Neuronal stem cell (in vitro differentiated cells): ENCODE measurements at regions not wholly inside any gene's neighbourhood (a gene's known extent, or its start where the extent isn't known, plus 50 kb on each side); places are given as distances from the start of the nearest gene placed in this dataset.

Source experiments
- DNase-seq: peaks from one replicate; pipeline ENCODE4 v3.0.0-alpha.2; 2013; ENCODE audit warnings: low spot score
- H2AFZ ChIP-seq: one replicate; pipeline ENCODE4 v1.6.1; 2013; ENCODE audit warnings: mild to moderate bottlenecking, low read length, inconsistent platforms
- H2AK5ac ChIP-seq: 2 replicates; pipeline ENCODE4 v1.6.1; 2013; ENCODE audit warnings: low read depth, mild to moderate bottlenecking, inconsistent platforms, low read length, moderate library complexity, mixed read lengths
- H2BK120ac ChIP-seq: 2 replicates; pipeline ENCODE4 v1.6.1; 2013; ENCODE audit warnings: low read depth, mild to moderate bottlenecking, inconsistent platforms, low read length, moderate library complexity, mixed read lengths
- H2BK12ac ChIP-seq: one replicate; pipeline ENCODE4 v1.6.1; 2013; ENCODE audit warnings: low read length, inconsistent platforms
- H2BK15ac ChIP-seq: 2 replicates; pipeline ENCODE4 v1.6.1; 2013; ENCODE audit warnings: mild to moderate bottlenecking, low read length, inconsistent platforms, mixed read lengths
- H2BK5ac ChIP-seq: one replicate; pipeline ENCODE4 v1.6.1; 2013; ENCODE audit warnings: inconsistent platforms, mild to moderate bottlenecking, low read length, moderate library complexity
- H3K14ac ChIP-seq: one replicate; pipeline ENCODE4 v1.6.1; 2013; ENCODE audit warnings: low read length, inconsistent platforms
- H3K18ac ChIP-seq: 2 replicates; pipeline ENCODE4 v1.6.1; 2013; ENCODE audit warnings: low read length, inconsistent platforms
- H3K23ac ChIP-seq: 2 replicates; pipeline ENCODE4 v1.6.1; 2013; ENCODE audit warnings: low read depth, mild to moderate bottlenecking, mixed read lengths, low read length, inconsistent platforms; ENCODE audit not compliant: poor library complexity
- H3K27ac ChIP-seq: replicated peaks from 3 replicates; pipeline ENCODE4 v1.5.1; 2013; ENCODE audit warnings: low read length, inconsistent platforms
- H3K27me3 ChIP-seq, 3 experiments: 2 replicates each; pipeline ENCODE4 v1.6.1; 2013; ENCODE audit warnings: low read length in 3 of 3, mild to moderate bottlenecking in 2 of 3, inconsistent platforms in 1 of 3, low read depth in 1 of 3, mixed read lengths in 1 of 3, moderate library complexity in 1 of 3; ENCODE audit not compliant: control insufficient read depth in 3 of 3, insufficient read depth in 3 of 3
- H3K36me3 ChIP-seq, 2 donors: replicated peaks in 1 of 2; 2 replicates each; pipeline ENCODE4 v1.6.1; 2013; ENCODE audit warnings: low read length in 2 of 2; ENCODE audit not compliant: control insufficient read depth in 2 of 2, insufficient read depth in 2 of 2
- H3K4ac ChIP-seq: 2 replicates; pipeline ENCODE4 v1.6.1; 2013; ENCODE audit warnings: inconsistent platforms, mild to moderate bottlenecking, low read length, moderate library complexity
- H3K4me1 ChIP-seq, 2 donors: 1 replicate in 1 of 2; 2 replicates in 1 of 2; pipeline ENCODE4 v1.6.1; 2013; ENCODE audit warnings: low read length in 2 of 2, low read depth in 1 of 2; ENCODE audit not compliant: control insufficient read depth in 2 of 2, insufficient read depth in 1 of 2
- H3K4me2 ChIP-seq: one replicate; pipeline ENCODE4 v1.6.1; 2013; ENCODE audit warnings: mild to moderate bottlenecking, low read length, inconsistent platforms; ENCODE audit not compliant: insufficient read depth, poor library complexity, severe bottlenecking
- H3K4me3 ChIP-seq, 2 donors: 2 replicates each; pipeline ENCODE4 v1.5.1; 2013; ENCODE audit warnings: low read length in 2 of 2, mild to moderate bottlenecking in 2 of 2, inconsistent platforms in 1 of 2, moderate library complexity in 1 of 2
- H3K79me1 ChIP-seq: one replicate; pipeline ENCODE4 v1.6.1; 2013; ENCODE audit warnings: low read depth, mild to moderate bottlenecking, inconsistent platforms, low read length, moderate library complexity
- H3K9ac ChIP-seq: one replicate; pipeline ENCODE4 v1.6.1; 2013; ENCODE audit warnings: mild to moderate bottlenecking, low read depth, low read length, inconsistent platforms; ENCODE audit not compliant: poor library complexity
- H3K9me3 ChIP-seq, 2 donors: replicated peaks in 1 of 2; 2 replicates each; pipeline versions ENCODE3 to v1.6.1; 2013; ENCODE audit warnings: low read length in 2 of 2, mild to moderate bottlenecking in 2 of 2, inconsistent platforms in 1 of 2, low read depth in 1 of 2, mixed read lengths in 1 of 2, moderate library complexity in 1 of 2; ENCODE audit not compliant: control insufficient read depth in 2 of 2, insufficient read depth in 1 of 2
- H4K8ac ChIP-seq: one replicate; pipeline ENCODE4 v1.6.1; 2013; ENCODE audit warnings: low read depth, mild to moderate bottlenecking, inconsistent platforms, low read length, moderate library complexity
- H4K91ac ChIP-seq: one replicate; pipeline ENCODE4 v1.6.1; 2013; ENCODE audit warnings: low read length, low read depth, mild to moderate bottlenecking, inconsistent platforms; ENCODE audit not compliant: poor library complexity
- WGBS, 2 donors: extraction: QIAGEN DNeasy Blood & Tissue Kit; methylation state at CpG; one replicate each; pipeline ENCODE4 v1.1.7; 2013; ENCODE audit warnings: missing lambda C conversion rate in 2 of 2, mixed read lengths in 1 of 2; ENCODE audit not compliant: insufficient read length in 2 of 2, insufficient replicate concordance in 1 of 2; ENCODE audit errors: extremely low coverage in 2 of 2; 5-methylcytosine and 5-hydroxymethylcytosine counted together

GRCh38 chr20:51873652-51874051, 71.3 kb upstream of the SALL4 start:
- Histone ChIP-seq H3K27me3 (no peaks in the 10 kb centered on the region), H2BK15ac (no peak overlapping the region), H2BK12ac (no peak overlapping the region), H3K27ac (no peak overlapping the region), H4K8ac (no peak overlapping the region), H3K4me2 (no peak overlapping the region), H3K23ac (no peak overlapping the region), H3K9me3 (no peaks in the 10 kb centered on the region), H4K91ac (no peak overlapping the region), H2AK5ac (no peak overlapping the region), H3K79me1 (no peaks in the 10 kb centered on the region), H2BK5ac (no peak overlapping the region), H2AFZ (no peak overlapping the region), H2BK120ac (no peak overlapping the region), H3K4me1 (peaks cover 0 to 3% of the 10 kb centered on the region in 2 donors), H3K36me3 (no peaks in the 10 kb centered on the region), H3K18ac (no peak overlapping the region), H3K14ac (no peak overlapping the region), H3K4me3 (no peak overlapping the region), H3K4ac (no peak overlapping the region), H3K9ac (no peak overlapping the region)
- WGBS, 2 donors, result no CpG with 5 or more reads among the region's 4 CpGs
- DNase-seq, result no peak

GRCh38 chr20:51871943-51872342, 69.6 kb upstream of the SALL4 start:
- no peaks in the 10 kb centered on the region for H3K79me1 ChIP-seq
- H3K9ac ChIP-seq, result no peak overlapping the region
- no peak overlapping the region for H4K8ac ChIP-seq
- no peak overlapping the region for H2AFZ ChIP-seq
- no peak overlapping the region for H3K27ac ChIP-seq
- H2BK5ac ChIP-seq, result no peak overlapping the region
- DNase-seq, result no peak
- no peak overlapping the region for H3K4ac ChIP-seq
- H4K91ac ChIP-seq, result no peak overlapping the region
- peaks cover 0 to 3% of the 10 kb centered on the region in 2 donors for H3K4me1 ChIP-seq
- H3K27me3 ChIP-seq, result no peaks in the 10 kb centered on the region
- no peak overlapping the region for H3K18ac ChIP-seq
- no peak overlapping the region for H2BK120ac ChIP-seq
- H3K4me3 ChIP-seq, result no peak overlapping the region
- H3K36me3 ChIP-seq, result no peaks in the 10 kb centered on the region
- no CpG with 5 or more reads among the region's 7 CpGs for WGBS, 2 donors
- no peak overlapping the region for H2BK15ac ChIP-seq
- no peak overlapping the region for H3K4me2 ChIP-seq
- H3K9me3 ChIP-seq, result no peaks in the 10 kb centered on the region
- H2AK5ac ChIP-seq, result no peak overlapping the region
- no peak overlapping the region for H2BK12ac ChIP-seq
- H3K14ac ChIP-seq, result no peak overlapping the region
- H3K23ac ChIP-seq, result no peak overlapping the region

GRCh38 chr20:51869002-51869401, 66.7 kb upstream of the SALL4 start:
- Histone ChIP-seq H3K9ac (no peak overlapping the region), H3K4ac (no peak overlapping the region), H3K36me3 (no peaks in the 10 kb centered on the region), H2BK12ac (no peak overlapping the region), H2BK15ac (no peak overlapping the region), H3K14ac (no peak overlapping the region), H3K27ac (no peak overlapping the region), H2BK120ac (no peak overlapping the region), H3K4me2 (no peak overlapping the region), H3K4me1 (peaks cover 0 to 1% of the 10 kb centered on the region in 2 donors), H3K18ac (no peak overlapping the region), H3K79me1 (no peaks in the 10 kb centered on the region), H4K8ac (no peak overlapping the region), H3K4me3 (no peak overlapping the region), H2BK5ac (no peak overlapping the region), H3K9me3 (no peaks in the 10 kb centered on the region), H2AK5ac (no peak overlapping the region), H3K23ac (no peak overlapping the region), H2AFZ (no peak overlapping the region), H4K91ac (no peak overlapping the region), H3K27me3 (no peaks in the 10 kb centered on the region)
- DNase-seq, result no peak
- no CpG with 5 or more reads among the region's 3 CpGs for WGBS, 2 donors

GRCh38 chr20:51867251-51867650, 64.9 kb upstream of the SALL4 start:
- Histone ChIP-seq H2BK120ac (no peak overlapping the region), H3K18ac (no peak overlapping the region), H3K9me3 (no peaks in the 10 kb centered on the region), H3K4me2 (no peak overlapping the region), H2BK5ac (no peak overlapping the region), H3K27me3 (no peaks in the 10 kb centered on the region), H3K36me3 (no peaks in the 10 kb centered on the region), H2BK15ac (no peak overlapping the region), H3K4ac (no peak overlapping the region), H2AK5ac (no peak overlapping the region), H3K9ac (no peak overlapping the region), H3K14ac (no peak overlapping the region), H3K23ac (no peak overlapping the region), H3K4me1 (peaks cover 0 to 6% of the 10 kb centered on the region in 2 donors), H3K79me1 (no peaks in the 10 kb centered on the region), H4K8ac (no peak overlapping the region), H2BK12ac (no peak overlapping the region), H4K91ac (no peak overlapping the region), H3K4me3 (no peak overlapping the region), H3K27ac (no peak overlapping the region), H2AFZ (no peak overlapping the region)
- no CpG with 5 or more reads among the region's 3 CpGs for WGBS, 2 donors
- no peak for DNase-seq
